Right atrium auricular region (tissue), 2 donors: ENCODE measurements at regions not wholly inside any gene's neighbourhood (a gene's known extent, or its start where the extent isn't known, plus 50 kb on each side); places are given as distances from the start of the nearest gene placed in this dataset.

Source experiments
- DNase-seq: peaks from one replicate; pipeline ENCODE4 v3.0.0-alpha.2; 2019; ENCODE audit warnings: low spot score
- H3K27ac ChIP-seq, 2 donors: fragments of 200-600 bp; sonication (generic); 1 replicate in 1 of 2; 2 replicates in 1 of 2; pipeline ENCODE4 v1.5.1; 2016 to 2019
- H3K27me3 ChIP-seq, 2 donors: fragments of 200-600 bp; sonication (generic); one replicate each; pipeline versions ENCODE4 v1.5.1 to v1.6.0; 2017 to 2019
- H3K36me3 ChIP-seq: fragments of 200-600 bp; sonication (generic); one replicate; pipeline ENCODE4 v1.5.1; 2016
- H3K4me1 ChIP-seq, 2 donors: fragments of 200-600 bp; sonication (generic); one replicate each; pipeline versions ENCODE4 v1.5.1 to v1.6.0; 2017 to 2019
- H3K4me3 ChIP-seq, 2 donors: fragments of 200-600 bp; sonication (generic); 1 replicate in 1 of 2; 2 replicates in 1 of 2; pipeline ENCODE4 v1.5.1; 2017 to 2019; ENCODE audit warnings: mild to moderate bottlenecking in 1 of 2, moderate library complexity in 1 of 2
- H3K9me3 ChIP-seq, 2 donors: fragments of 200-600 bp; sonication (generic); one replicate each; pipeline ENCODE4 v1.5.1; 2019
- TF ChIP-seq, protein P1 (sequence below), 2 donors: fragments of 200-600 bp; sonication (generic); IDR thresholded peaks; one replicate each; pipeline ENCODE4 v1.5.1; 2019; ENCODE audit warnings: antibody characterized with exemption in 2 of 2

DNA sequence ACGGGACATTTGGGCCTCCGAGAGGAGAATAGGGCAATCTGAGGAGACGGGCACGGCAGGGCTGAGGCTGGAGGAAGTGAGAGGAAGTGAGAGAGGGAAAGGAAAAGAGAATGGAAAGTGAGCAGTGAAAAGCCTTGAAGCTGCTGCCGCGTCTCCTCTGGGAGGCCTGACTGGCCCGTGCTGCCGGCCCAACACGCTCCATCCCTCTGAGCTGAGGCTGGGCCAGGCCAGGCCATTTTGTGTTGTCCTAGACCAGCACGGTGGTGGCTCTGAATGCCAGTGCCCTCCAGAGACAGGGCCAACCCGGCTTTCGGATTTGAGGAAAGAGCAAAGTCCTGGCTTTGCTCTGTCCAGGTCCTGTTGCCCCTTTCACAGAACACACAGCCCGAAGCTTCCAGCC, 361.1 kb upstream of the SHH start:
- Histone ChIP-seq H3K4me3 (no peak overlapping the region), H3K27me3 (no peaks in the 10 kb centered on the region), H3K4me1 (no peaks in the 10 kb centered on the region), H3K9me3 (no peaks in the 10 kb centered on the region), H3K36me3 (no peaks in the 10 kb centered on the region), H3K27ac (no peak overlapping the region)
- no peak for DNase-seq
- TF ChIP-seq, protein P1, sequence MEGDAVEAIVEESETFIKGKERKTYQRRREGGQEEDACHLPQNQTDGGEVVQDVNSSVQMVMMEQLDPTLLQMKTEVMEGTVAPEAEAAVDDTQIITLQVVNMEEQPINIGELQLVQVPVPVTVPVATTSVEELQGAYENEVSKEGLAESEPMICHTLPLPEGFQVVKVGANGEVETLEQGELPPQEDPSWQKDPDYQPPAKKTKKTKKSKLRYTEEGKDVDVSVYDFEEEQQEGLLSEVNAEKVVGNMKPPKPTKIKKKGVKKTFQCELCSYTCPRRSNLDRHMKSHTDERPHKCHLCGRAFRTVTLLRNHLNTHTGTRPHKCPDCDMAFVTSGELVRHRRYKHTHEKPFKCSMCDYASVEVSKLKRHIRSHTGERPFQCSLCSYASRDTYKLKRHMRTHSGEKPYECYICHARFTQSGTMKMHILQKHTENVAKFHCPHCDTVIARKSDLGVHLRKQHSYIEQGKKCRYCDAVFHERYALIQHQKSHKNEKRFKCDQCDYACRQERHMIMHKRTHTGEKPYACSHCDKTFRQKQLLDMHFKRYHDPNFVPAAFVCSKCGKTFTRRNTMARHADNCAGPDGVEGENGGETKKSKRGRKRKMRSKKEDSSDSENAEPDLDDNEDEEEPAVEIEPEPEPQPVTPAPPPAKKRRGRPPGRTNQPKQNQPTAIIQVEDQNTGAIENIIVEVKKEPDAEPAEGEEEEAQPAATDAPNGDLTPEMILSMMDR (IDR thresholded peaks at IDR 0.05), result no peak

DNA sequence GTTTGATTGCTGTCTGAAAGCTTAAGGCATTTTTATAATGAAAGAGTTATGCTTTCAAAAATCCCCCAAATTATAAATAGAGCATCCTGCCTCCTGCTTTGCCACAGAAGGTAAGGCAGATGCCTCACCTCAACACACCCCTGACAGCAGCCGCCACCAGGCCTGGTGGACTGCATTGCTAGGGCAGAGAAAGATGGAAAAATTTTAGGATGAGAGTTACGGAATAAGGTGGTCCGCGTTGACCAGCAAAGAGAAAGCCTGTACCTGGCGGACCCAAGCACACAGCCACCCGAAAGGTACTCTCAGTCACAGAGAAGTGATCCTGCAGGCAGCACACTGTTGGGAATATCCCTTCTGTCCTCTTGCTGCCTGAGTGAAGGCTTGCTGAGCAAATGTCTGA, 360.4 kb upstream of the SHH start:
- Histone ChIP-seq H3K27me3 (no peaks in the 10 kb centered on the region), H3K4me3 (no peak overlapping the region), H3K36me3 (no peaks in the 10 kb centered on the region), H3K9me3 (no peaks in the 10 kb centered on the region), H3K27ac (no peak overlapping the region), H3K4me1 (no peaks in the 10 kb centered on the region)
- TF ChIP-seq, protein P1 (IDR thresholded peaks at IDR 0.05), result no peak
- DNase-seq, result no peak

- TF ChIP-seq, protein P1 (IDR thresholded peaks at IDR 0.05), result no peak
- Histone ChIP-seq H3K4me1 (no peaks in the 10 kb centered on the region), H3K36me3 (no peaks in the 10 kb centered on the region), H3K27me3 (no peaks in the 10 kb centered on the region), H3K4me3 (no peak overlapping the region), H3K9me3 (no peaks in the 10 kb centered on the region), H3K27ac (no peak overlapping the region)
- no peak for DNase-seq
Measured at GRCh38 chr7:156169474-156170370, 357.5 kb upstream of the SHH start.

- H3K27ac ChIP-seq, result no peak overlapping the region
- no peaks in the 10 kb centered on the region for H3K36me3 ChIP-seq
- no peaks in the 10 kb centered on the region for H3K27me3 ChIP-seq
- DNase-seq, result no peak
- H3K9me3 ChIP-seq, result no peaks in the 10 kb centered on the region
- H3K4me1 ChIP-seq, result no peaks in the 10 kb centered on the region
- no peak overlapping the region for H3K4me3 ChIP-seq
- TF ChIP-seq, protein P1 (IDR thresholded peaks at IDR 0.05), result no peak
Measured at GRCh38 chr7:156168434-156168833, 356.2 kb upstream of the SHH start.

- Histone ChIP-seq H3K27ac (no peak overlapping the region), H3K27me3 (no peaks in the 10 kb centered on the region), H3K36me3 (no peaks in the 10 kb centered on the region), H3K4me1 (no peaks in the 10 kb centered on the region), H3K4me3 (no peak overlapping the region), H3K9me3 (no peaks in the 10 kb centered on the region)
- TF ChIP-seq, protein P1 (IDR thresholded peaks at IDR 0.05), result no peak
- DNase-seq, result no peak
Measured at GRCh38 chr7:156167987-156168386, 355.7 kb upstream of the SHH start.

DNA sequence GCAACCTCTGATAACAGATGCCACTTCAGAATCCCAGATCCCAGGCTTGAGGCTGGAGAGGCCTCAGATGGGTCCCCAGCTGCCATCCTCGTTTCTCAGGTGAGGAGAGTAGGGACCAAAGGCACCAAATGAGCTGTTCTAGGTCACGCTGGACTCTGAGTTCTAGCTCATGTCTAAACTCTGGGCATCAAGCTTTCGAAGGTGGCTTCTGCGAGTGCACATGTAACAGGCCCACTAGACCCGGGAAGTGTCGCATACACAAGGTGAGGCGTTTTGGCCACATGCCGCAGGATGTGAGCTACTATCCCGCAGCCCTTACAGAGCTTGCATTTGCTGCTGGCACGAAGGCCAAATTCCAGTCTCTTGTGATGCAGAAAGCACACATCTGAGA, 355.1 kb upstream of the SHH start:
- DNase-seq, result no peak
- Histone ChIP-seq H3K27ac (no peak overlapping the region), H3K4me3 (no peak overlapping the region), H3K36me3 (no peaks in the 10 kb centered on the region), H3K4me1 (no peaks in the 10 kb centered on the region), H3K9me3 (no peaks in the 10 kb centered on the region), H3K27me3 (no peaks in the 10 kb centered on the region)
- TF ChIP-seq, protein P1 (IDR thresholded peaks at IDR 0.05), result no peak
